ENCODE measurements at regions not wholly inside any gene's neighbourhood (a gene's known extent, or its start where the extent isn't known, plus 50 kb on each side); places are given as distances from the start of the nearest gene placed in this dataset.

- DNase-seq (no peak), FAIRE-seq (no peak)
- Histone ChIP-seq H3K27me3 (ENCODE audit: control insufficient read depth, insufficient read depth, low read length) (no peaks in the 10 kb centered on the region), H3K4me3 (ENCODE audit: low read length in 3 of 3) (no peak overlapping the region), H3K4me1 (ENCODE audit: control insufficient read depth in 2 of 3, insufficient read depth in 2 of 3, low read depth in 1 of 3, low read length in 3 of 3) (peaks cover 0 to 15% (median 5%) of the 10 kb centered on the region in 3 donors), H3K9me3 (ENCODE audit: control insufficient read depth in 2 of 3, insufficient read depth in 1 of 3, low read length in 3 of 3) (no peaks in the 10 kb centered on the region), H3K9ac (ENCODE audit: low read length in 3 of 3) (no peak overlapping the region), H3K27ac (ENCODE audit: low read depth in 2 of 2, low read length in 2 of 2) (no peak overlapping the region), H3K36me3 (ENCODE audit: control insufficient read depth in 2 of 3, insufficient read depth in 3 of 3, low read length in 3 of 3) (no peaks in the 10 kb centered on the region)
- no peak for TF ChIP-seq CTCF (IDR thresholded peaks at IDR 0.05; ENCODE audit: borderline replicate concordance, extremely low read depth, insufficient read depth)
- intact Hi-C loops (cut with DNase I), result no loop called here
Observed at GRCh38 chr6:44665683-44666082, 278.2 kb downstream of the CDC5L start.

GRCh38 chr6:44666324-44666723, 278.8 kb downstream of the CDC5L start:
- Histone ChIP-seq H3K27me3 (ENCODE audit: control insufficient read depth, insufficient read depth, low read length) (no peaks in the 10 kb centered on the region), H3K9ac (ENCODE audit: low read length in 3 of 3) (no peak overlapping the region), H3K9me3 (ENCODE audit: control insufficient read depth in 2 of 3, insufficient read depth in 1 of 3, low read length in 3 of 3) (no peaks in the 10 kb centered on the region), H3K36me3 (ENCODE audit: control insufficient read depth in 2 of 3, insufficient read depth in 3 of 3, low read length in 3 of 3) (no peaks in the 10 kb centered on the region), H3K4me1 (ENCODE audit: control insufficient read depth in 2 of 3, insufficient read depth in 2 of 3, low read depth in 1 of 3, low read length in 3 of 3) (peaks cover 0 to 11% (median 5%) of the 10 kb centered on the region in 3 donors), H3K4me3 (ENCODE audit: low read length in 3 of 3) (no peak overlapping the region), H3K27ac (ENCODE audit: low read depth in 2 of 2, low read length in 2 of 2) (no peak overlapping the region)
- FAIRE-seq, result no peak
- no peak for DNase-seq
- TF ChIP-seq CTCF (IDR thresholded peaks at IDR 0.05; ENCODE audit: borderline replicate concordance, extremely low read depth, insufficient read depth), result no peak
- intact Hi-C loops (cut with DNase I), result no loop called here

GRCh38 chr6:44667226-44667625, 279.7 kb downstream of the CDC5L start:
- FAIRE-seq, result no peak
- no peak overlapping the region for H3K9ac ChIP-seq (ENCODE audit: low read length in 3 of 3)
- H3K27ac ChIP-seq (ENCODE audit: low read depth in 2 of 2, low read length in 2 of 2), result no peak overlapping the region

More at GRCh38 chr6:44667226-44667625, 279.7 kb downstream of the CDC5L start:
- Histone ChIP-seq H3K27me3 (ENCODE audit: control insufficient read depth, insufficient read depth, low read length) (no peaks in the 10 kb centered on the region), H3K4me3 (ENCODE audit: low read length in 3 of 3) (no peak overlapping the region), H3K4me1 (ENCODE audit: control insufficient read depth in 2 of 3, insufficient read depth in 2 of 3, low read depth in 1 of 3, low read length in 3 of 3) (peaks cover 0 to 8% (median 3%) of the 10 kb centered on the region in 3 donors), H3K9me3 (ENCODE audit: control insufficient read depth in 2 of 3, insufficient read depth in 1 of 3, low read length in 3 of 3) (no peaks in the 10 kb centered on the region), H3K36me3 (ENCODE audit: control insufficient read depth in 2 of 3, insufficient read depth in 3 of 3, low read length in 3 of 3) (no peaks in the 10 kb centered on the region)
- DNase-seq, result no peak
- no peak for TF ChIP-seq CTCF (IDR thresholded peaks at IDR 0.05; ENCODE audit: borderline replicate concordance, extremely low read depth, insufficient read depth)
- intact Hi-C loops (cut with DNase I), result no loop called here

Data from kidney (tissue), 13 donors.